ELF-1 (cell line): ENCODE measurements at regions not wholly inside any gene's neighbourhood (a gene's known extent, or its start where the extent isn't known, plus 50 kb on each side); places are given as distances from the start of the nearest gene placed in this dataset.
A peak's percentile ranks its signal among the peaks of the same experiment; 100 is the strongest.
"Not testable (repeated sequence)": the region's sequence is repeated elsewhere in the genome, so short reads cannot be mapped to it uniquely, and the experiment has no call there.

Experiments used
- DNase-seq: peaks from one replicate; pipeline ENCODE4 v3.0.0-alpha.2; 2016; ENCODE audit warnings: low read depth, low spot score

- DNase-seq = peak; percentile 2
Measured at GRCh38 chr14:106691601-106692291, 1165.4 kb downstream of the TMEM121 start.

GRCh38 chr14:106694638-106695393, 1168.4 kb downstream of the TMEM121 start:
- no peak for DNase-seq

- DNase-seq = not testable (repeated sequence)
Measured at GRCh38 chr14:106698620-106699267, 1172.4 kb downstream of the TMEM121 start.

- not testable (repeated sequence) for DNase-seq
Measured at GRCh38 chr14:106703651-106704050, 1177.3 kb downstream of the TMEM121 start.

- DNase-seq = not testable (repeated sequence)
Measured at GRCh38 chr14:106706488-106706887, 1180.1 kb downstream of the TMEM121 start.

- not testable (repeated sequence) for DNase-seq
Measured at GRCh38 chr14:106710187-106710586, 1183.8 kb downstream of the TMEM121 start.

GRCh38 chr14:106712513-106712912, 1186.1 kb downstream of the TMEM121 start:
- not testable (repeated sequence) for DNase-seq

- not testable (repeated sequence) for DNase-seq
Measured at GRCh38 chr14:106714446-106715428, 1188.4 kb downstream of the TMEM121 start.

GRCh38 chr14:106717544-106717943, 1191.2 kb downstream of the TMEM121 start:
- not testable (repeated sequence) for DNase-seq

GRCh38 chr14:106719880-106720279, 1193.5 kb downstream of the TMEM121 start:
- not testable (repeated sequence) for DNase-seq

GRCh38 chr14:106721926-106722325, 1195.5 kb downstream of the TMEM121 start:
- DNase-seq = not testable (repeated sequence)

- not testable (repeated sequence) for DNase-seq
Measured at GRCh38 chr14:106722813-106723687, 1196.7 kb downstream of the TMEM121 start.

- DNase-seq = not testable (repeated sequence)
Measured at GRCh38 chr14:106727962-106728361, 1201.6 kb downstream of the TMEM121 start.

GRCh38 chr14:106728611-106729010, 1202.2 kb downstream of the TMEM121 start:
- no peak for DNase-seq

GRCh38 chr14:106729551-106729950, 1203.2 kb downstream of the TMEM121 start:
- no peak for DNase-seq

- no peak for DNase-seq
Measured at GRCh38 chr14:106733771-106734170, 1207.4 kb downstream of the TMEM121 start.

- DNase-seq = no peak
Measured at GRCh38 chr14:106737021-106737420, 1210.6 kb downstream of the TMEM121 start.

GRCh38 chr14:106738075-106738474, 1211.7 kb downstream of the TMEM121 start:
- DNase-seq = no peak

GRCh38 chr14:106738598-106739258, 1212.3 kb downstream of the TMEM121 start:
- not testable (repeated sequence) for DNase-seq
